A673 (cell line): ENCODE measurements at regions not wholly inside any gene's neighbourhood (a gene's known extent, or its start where the extent isn't known, plus 50 kb on each side); places are given as distances from the start of the nearest gene placed in this dataset.

Source experiments
- BruUV-seq: library from RNA; stranded (reverse); fragments of 400-500 nt; replicated peaks from 2 replicates; lab custom pipeline; 2021; lab: Mats Ljungman, UMichigan
- CTCF ChIA-PET: fragments of 300-600 bp; sonication (Branson Sonifier 250); formaldehyde crosslinking; loops from one replicate; lab custom pipeline; 2022; ENCODE audit warnings: antibody characterized with exemption; lab: Charles Lee
- POLR2A ChIA-PET: fragments of 300-600 bp; sonication (Branson Sonifier 250); formaldehyde crosslinking; loops from one replicate; lab custom pipeline; 2022; ENCODE audit warnings: antibody characterized with exemption; ENCODE audit not compliant: low non-redundant PET; lab: Charles Lee
- DNase-seq: peaks from one replicate; pipeline ENCODE4 v3.0.0-alpha.2; 2015; ENCODE audit warnings: low spot score
- H3K27ac ChIP-seq: fragments of 200-600 bp; sonication (generic); 2 replicates; pipeline ENCODE4 v1.5.1; 2016; ENCODE audit warnings: mixed run types, low read depth, mild to moderate bottlenecking, mixed read lengths, antibody characterized with exemption, low read length; ENCODE audit not compliant: poor library complexity, severe bottlenecking
- H3K27me3 ChIP-seq: fragments of 200-600 bp; sonication (generic); replicated peaks from 2 replicates; pipeline ENCODE4 v1.6.1; 2017; ENCODE audit warnings: mixed run types, low read depth, mild to moderate bottlenecking, mixed read lengths, antibody characterized with exemption, low read length; ENCODE audit not compliant: insufficient read depth, poor library complexity
- H3K36me3 ChIP-seq: fragments of 200-600 bp; sonication (generic); 2 replicates; pipeline ENCODE4 v1.6.1; 2016; ENCODE audit warnings: mixed run types, mild to moderate bottlenecking, mixed read lengths, antibody characterized with exemption, low read length; ENCODE audit not compliant: insufficient read depth, poor library complexity, severe bottlenecking
- H3K4me1 ChIP-seq: fragments of 200-600 bp; sonication (generic); 2 replicates; pipeline ENCODE4 v1.6.1; 2017; ENCODE audit warnings: mixed run types, mild to moderate bottlenecking, mixed read lengths, antibody characterized with exemption, low read length; ENCODE audit not compliant: insufficient read depth, poor library complexity, severe bottlenecking
- H3K4me3 ChIP-seq: fragments of 200-600 bp; sonication (generic); 2 replicates; pipeline ENCODE4 v1.5.1; 2016; ENCODE audit warnings: low read depth, mixed run types, mild to moderate bottlenecking, mixed read lengths, low read length; ENCODE audit not compliant: poor library complexity, severe bottlenecking
- H3K9me3 ChIP-seq: fragments of 200-600 bp; sonication (generic); 2 replicates; pipeline ENCODE4 v1.6.1; 2016; ENCODE audit warnings: mixed run types, low read depth, mild to moderate bottlenecking, mixed read lengths, antibody characterized with exemption, low read length; ENCODE audit not compliant: poor library complexity, severe bottlenecking
- CTCF ChIP-seq: fragments of 300-800, 200-600 bp; sonication (generic); conservative IDR thresholded peaks from 2 replicates; pipeline ENCODE4 v1.5.1; 2017; ENCODE audit warnings: low read depth, mild to moderate bottlenecking, antibody characterized with exemption, low read length, moderate library complexity, mixed read lengths
- EZH2 ChIP-seq: fragments of 200-600 bp; sonication (generic); IDR thresholded peaks from 2 replicates; pipeline ENCODE4 v1.6.1; 2017; ENCODE audit warnings: borderline replicate concordance, low read depth, mild to moderate bottlenecking, mixed read lengths, antibody characterized with exemption, low read length; ENCODE audit not compliant: poor library complexity, severe bottlenecking
- intact Hi-C: fragments of 100-400 bp; cut with micrococcal nuclease; formaldehyde crosslinking; loops from one replicate; pipeline ENCODE4 v1.10.0; 2022; ENCODE audit not compliant: unreplicated experiment

DNA sequence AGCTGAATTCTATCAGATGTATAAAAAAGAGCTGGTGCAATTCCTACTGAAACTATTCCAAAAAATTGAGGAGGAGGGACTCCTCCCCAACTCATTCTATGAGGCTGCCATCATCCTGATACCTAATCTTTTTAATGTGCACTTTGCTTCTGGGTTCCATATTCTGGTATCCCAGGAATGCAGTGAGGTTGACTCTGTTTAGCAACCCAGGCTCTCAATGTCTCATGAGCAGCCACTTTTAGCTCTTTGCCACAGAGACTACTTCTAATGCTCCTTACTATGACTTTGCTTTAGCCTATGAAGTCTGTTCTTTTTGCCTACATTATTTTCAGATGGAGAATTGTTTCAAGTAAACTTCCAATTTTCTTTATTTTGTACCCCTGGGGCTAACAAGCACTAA is 185.5 kb upstream of the NRSN1 start:
- H3K27me3 ChIP-seq: peaks cover 5% of the 10 kb centered on the region
- H3K36me3 ChIP-seq: no peaks in the 10 kb centered on the region
- BruUV-seq: no TSS peak
- intact Hi-C loops: no loop called here
- ChIA-PET CTCF (no interaction called here), POLR2A (no interaction called here)
- H3K4me1 ChIP-seq: no peaks in the 10 kb centered on the region
- no peak overlapping the region for H3K27ac ChIP-seq
- TF ChIP-seq EZH2 (no peak), CTCF (no peak)
- no peak for DNase-seq
- no peak overlapping the region for H3K4me3 ChIP-seq
- no peaks in the 10 kb centered on the region for H3K9me3 ChIP-seq

DNA sequence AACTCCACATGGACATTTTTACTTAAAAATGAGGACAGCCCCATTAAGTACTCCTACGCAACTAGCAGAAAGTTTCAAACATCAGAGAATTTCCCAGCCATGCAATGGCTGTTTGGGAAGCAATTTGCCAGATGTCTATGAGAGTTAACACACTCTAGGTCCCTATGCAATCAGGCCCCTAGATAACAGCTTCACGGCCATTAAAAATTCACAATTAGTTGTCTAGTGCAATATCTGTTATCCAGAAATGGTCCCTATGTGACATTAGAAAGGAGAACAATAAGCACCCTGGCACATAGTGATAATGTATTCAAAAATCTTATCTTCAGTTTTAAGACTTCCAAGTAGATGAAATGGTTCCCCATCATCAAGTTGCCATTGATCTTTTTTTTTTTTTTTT is 174.3 kb upstream of the NRSN1 start:
- Histone ChIP-seq H3K36me3 (no peaks in the 10 kb centered on the region), H3K4me3 (no peak overlapping the region), H3K4me1 (no peaks in the 10 kb centered on the region), H3K27me3 (no peaks in the 10 kb centered on the region), H3K9me3 (no peaks in the 10 kb centered on the region), H3K27ac (no peak overlapping the region)
- CTCF ChIA-PET: no interaction called here
- TF ChIP-seq CTCF (no peak), EZH2 (no peak)
- POLR2A ChIA-PET: no interaction called here
- intact Hi-C loops: no loop called here
- DNase-seq: no peak
- BruUV-seq: no TSS peak

- Histone ChIP-seq H3K4me3 (no peak overlapping the region), H3K9me3 (no peaks in the 10 kb centered on the region), H3K27ac (no peak overlapping the region), H3K27me3 (no peaks in the 10 kb centered on the region), H3K4me1 (no peaks in the 10 kb centered on the region), H3K36me3 (no peaks in the 10 kb centered on the region)
- TF ChIP-seq CTCF (no peak), EZH2 (no peak)
- BruUV-seq: no TSS peak
- intact Hi-C loops: no loop called here
- no peak for DNase-seq
- ChIA-PET POLR2A (no interaction called here), CTCF (interaction anchor here (0.5 kb wide), 1 partner anchor 291 kb away, joined by 4 read pairs; no protein-coding TSS in a partner anchor)
Measured at GRCh38 chr6:23952245-23952644, 173.8 kb upstream of the NRSN1 start.
